Activated T-cell treated with anti-CD3 and anti-CD28 coated beads, Interleukin-2, amount 50 U/mL, for 4 hours (primary cell): ENCODE measurements at regions not wholly inside any gene's neighbourhood (a gene's known extent, or its start where the extent isn't known, plus 50 kb on each side); places are given as distances from the start of the nearest gene placed in this dataset.

Experiments used
- ATAC-seq, 2 donors: fragments of 200-7000 bp; cut with Tn5 transposase; one replicate each; pipeline ENCODE4 v1.10.0; 2021
- DNase-seq: peaks from one replicate; pipeline ENCODE4 v3.0.0-alpha.2; 2020
- H3K27me3 Mint-ChIP-seq: one replicate; pipeline ENCODE4 v1.8.0; 2021; ENCODE audit warnings: low read depth, mixed read lengths
- H3K36me3 Mint-ChIP-seq: one replicate; pipeline ENCODE4 v1.8.0; 2022; ENCODE audit warnings: mixed read lengths; ENCODE audit not compliant: insufficient read depth
- H3K4me1 Mint-ChIP-seq: one replicate; pipeline ENCODE4 v1.8.0; 2021; ENCODE audit warnings: low read depth, mixed read lengths
- H3K4me3 Mint-ChIP-seq: one replicate; pipeline ENCODE4 v1.8.0; 2021; ENCODE audit warnings: mild to moderate bottlenecking, moderate library complexity, mixed read lengths
- H3K9me3 Mint-ChIP-seq: one replicate; pipeline ENCODE4 v1.8.0; 2021; ENCODE audit warnings: mixed read lengths

GRCh38 chr4:180814875-180815417 is 1428.3 kb upstream of the TENM3 start:
- Mint-ChIP-seq H3K4me1 (no peaks in the 10 kb centered on the region), H3K9me3 (no peaks in the 10 kb centered on the region), H3K27me3 (no peaks in the 10 kb centered on the region), H3K4me3 (no peak overlapping the region), H3K36me3 (no peaks in the 10 kb centered on the region)
- DNase-seq (no peak), ATAC-seq (no peak)

GRCh38 chr4:180817529-180817928 is 1425.7 kb upstream of the TENM3 start:
- Mint-ChIP-seq H3K9me3 (no peaks in the 10 kb centered on the region), H3K36me3 (no peaks in the 10 kb centered on the region), H3K27me3 (no peaks in the 10 kb centered on the region), H3K4me3 (no peak overlapping the region), H3K4me1 (no peaks in the 10 kb centered on the region)
- no peak for DNase-seq
- ATAC-seq, result no peak

- DNase-seq, result no peak
- H3K36me3 Mint-ChIP-seq, result no peaks in the 10 kb centered on the region
- H3K9me3 Mint-ChIP-seq, result peaks cover 4% of the 10 kb centered on the region
- no peak for ATAC-seq
- H3K4me1 Mint-ChIP-seq, result no peaks in the 10 kb centered on the region
- no peaks in the 10 kb centered on the region for H3K27me3 Mint-ChIP-seq
- H3K4me3 Mint-ChIP-seq, result no peak overlapping the region
Measured at GRCh38 chr4:180823108-180823507, 1420.1 kb upstream of the TENM3 start.

GRCh38 chr4:180827232-180828009 is 1415.8 kb upstream of the TENM3 start:
- Mint-ChIP-seq H3K4me1 (no peaks in the 10 kb centered on the region), H3K4me3 (no peak overlapping the region), H3K27me3 (no peaks in the 10 kb centered on the region), H3K36me3 (no peaks in the 10 kb centered on the region), H3K9me3 (peaks cover 4% of the 10 kb centered on the region)
- DNase-seq (no peak), ATAC-seq (no peak)

- H3K4me3 Mint-ChIP-seq, result no peak overlapping the region
- no peak for DNase-seq
- H3K27me3 Mint-ChIP-seq, result no peaks in the 10 kb centered on the region
- no peak for ATAC-seq
- H3K9me3 Mint-ChIP-seq, result peaks cover 4% of the 10 kb centered on the region
- no peaks in the 10 kb centered on the region for H3K4me1 Mint-ChIP-seq
- no peaks in the 10 kb centered on the region for H3K36me3 Mint-ChIP-seq
Measured at GRCh38 chr4:180828455-180829018, 1414.7 kb upstream of the TENM3 start.

- no peaks in the 10 kb centered on the region for H3K9me3 Mint-ChIP-seq
- no peak overlapping the region for H3K4me3 Mint-ChIP-seq
- DNase-seq, result no peak
- ATAC-seq, result no peak
- no peaks in the 10 kb centered on the region for H3K36me3 Mint-ChIP-seq
- no peaks in the 10 kb centered on the region for H3K4me1 Mint-ChIP-seq
- no peaks in the 10 kb centered on the region for H3K27me3 Mint-ChIP-seq
Measured at GRCh38 chr4:180832073-180832472, 1411.1 kb upstream of the TENM3 start.

GRCh38 chr4:180840142-180840541 is 1403.1 kb upstream of the TENM3 start:
- H3K36me3 Mint-ChIP-seq, result no peaks in the 10 kb centered on the region
- H3K9me3 Mint-ChIP-seq, result peaks cover 7% of the 10 kb centered on the region
- no peaks in the 10 kb centered on the region for H3K27me3 Mint-ChIP-seq
- H3K4me3 Mint-ChIP-seq, result no peak overlapping the region
- DNase-seq (no peak), ATAC-seq (no peak)
- no peaks in the 10 kb centered on the region for H3K4me1 Mint-ChIP-seq

GRCh38 chr4:180850318-180850940 is 1392.8 kb upstream of the TENM3 start:
- Mint-ChIP-seq H3K4me3 (no peak overlapping the region), H3K27me3 (no peaks in the 10 kb centered on the region), H3K9me3 (peaks cover 2% of the 10 kb centered on the region), H3K36me3 (no peaks in the 10 kb centered on the region), H3K4me1 (no peaks in the 10 kb centered on the region)
- no peak for DNase-seq
- ATAC-seq, result no peak

GRCh38 chr4:180852738-180853137 is 1390.5 kb upstream of the TENM3 start:
- H3K4me1 Mint-ChIP-seq, result no peaks in the 10 kb centered on the region
- H3K36me3 Mint-ChIP-seq, result no peaks in the 10 kb centered on the region
- no peak overlapping the region for H3K4me3 Mint-ChIP-seq
- ATAC-seq (no peak), DNase-seq (no peak)
- no peaks in the 10 kb centered on the region for H3K27me3 Mint-ChIP-seq
- H3K9me3 Mint-ChIP-seq, result peaks cover 8% of the 10 kb centered on the region

GRCh38 chr4:180855184-180855583 is 1388.0 kb upstream of the TENM3 start:
- DNase-seq (no peak), ATAC-seq (no peak)
- H3K4me3 Mint-ChIP-seq, result no peak overlapping the region
- H3K9me3 Mint-ChIP-seq, result peaks cover 15% of the 10 kb centered on the region
- H3K27me3 Mint-ChIP-seq, result no peaks in the 10 kb centered on the region
- H3K4me1 Mint-ChIP-seq, result no peaks in the 10 kb centered on the region
- no peaks in the 10 kb centered on the region for H3K36me3 Mint-ChIP-seq

GRCh38 chr4:180860089-180860720 is 1383.0 kb upstream of the TENM3 start:
- Mint-ChIP-seq H3K36me3 (no peaks in the 10 kb centered on the region), H3K4me3 (no peak overlapping the region), H3K4me1 (no peaks in the 10 kb centered on the region), H3K27me3 (no peaks in the 10 kb centered on the region), H3K9me3 (peaks cover 21% of the 10 kb centered on the region)
- DNase-seq (no peak), ATAC-seq (no peak)

GRCh38 chr4:180861651-180862050 is 1381.6 kb upstream of the TENM3 start:
- Mint-ChIP-seq H3K4me1 (no peaks in the 10 kb centered on the region), H3K4me3 (no peak overlapping the region), H3K9me3 (peaks cover 21% of the 10 kb centered on the region), H3K27me3 (no peaks in the 10 kb centered on the region), H3K36me3 (no peaks in the 10 kb centered on the region)
- DNase-seq (no peak), ATAC-seq (no peak)

GRCh38 chr4:180866933-180867643 is 1376.1 kb upstream of the TENM3 start:
- DNase-seq, result no peak
- Mint-ChIP-seq H3K9me3 (peaks cover under 1% of the 10 kb centered on the region), H3K4me3 (no peak overlapping the region), H3K36me3 (no peaks in the 10 kb centered on the region), H3K4me1 (no peaks in the 10 kb centered on the region), H3K27me3 (no peaks in the 10 kb centered on the region)
- no peak for ATAC-seq

GRCh38 chr4:180870623-180871022 is 1372.6 kb upstream of the TENM3 start:
- ATAC-seq (no peak), DNase-seq (no peak)
- Mint-ChIP-seq H3K9me3 (peaks cover 4% of the 10 kb centered on the region), H3K27me3 (no peaks in the 10 kb centered on the region), H3K36me3 (no peaks in the 10 kb centered on the region), H3K4me3 (no peak overlapping the region), H3K4me1 (no peaks in the 10 kb centered on the region)
